ENCODE measurements at regions not wholly inside any gene's neighbourhood (a gene's known extent, or its start where the extent isn't known, plus 50 kb on each side); places are given as distances from the start of the nearest gene placed in this dataset.

GRCh38 chr12:58358369-58358768 lies 417.0 kb downstream of the ATP23 start:
- no peak for TF ChIP-seq CTCF (conservative IDR thresholded peaks at IDR 0.05 in 1 of 2, IDR thresholded peaks at IDR 0.05 in 1 of 2; ENCODE audit: extremely low read depth in 1 of 2, insufficient read depth in 1 of 2, low read depth in 1 of 2, low read length in 2 of 2)
- TF ChIP-seq EZH2 (IDR thresholded peaks at IDR 0.05; ENCODE audit: borderline replicate concordance, low read length) = no peak

All from mammary epithelial cell (primary cell).